Loucy (cell line): ENCODE measurements at regions not wholly inside any gene's neighbourhood (a gene's known extent, or its start where the extent isn't known, plus 50 kb on each side); places are given as distances from the start of the nearest gene placed in this dataset.

Experiments
- H2AFZ ChIP-seq: fragments of 200-600 bp; sonication (generic); 2 replicates; pipeline ENCODE4 v1.6.0; 2016; ENCODE audit warnings: antibody characterized with exemption, mild to moderate bottlenecking, low read length, moderate library complexity
- H3F3A ChIP-seq: fragments of 200-600 bp; 2 replicates; pipeline ENCODE4 v1.6.0; 2016; ENCODE audit warnings: antibody characterized with exemption, low read depth, mild to moderate bottlenecking
- H3K27me3 ChIP-seq: fragments of 200-600 bp; sonication (generic); 2 replicates; pipeline ENCODE4 v1.6.1; 2014; ENCODE audit warnings: low read length, mild to moderate bottlenecking; ENCODE audit not compliant: insufficient read depth, poor library complexity, severe bottlenecking
- H3K36me3 ChIP-seq: fragments of 200-600 bp; sonication (generic); 2 replicates; pipeline ENCODE4 v1.6.1; 2016; ENCODE audit warnings: low read length; ENCODE audit not compliant: insufficient read depth
- H3K4me1 ChIP-seq: fragments of 200-600 bp; sonication (generic); 2 replicates; pipeline ENCODE4 v1.5.1; 2014; ENCODE audit warnings: low read length, mild to moderate bottlenecking; ENCODE audit not compliant: insufficient read depth, poor library complexity, severe bottlenecking
- H3K4me2 ChIP-seq: fragments of 200-600 bp; sonication (generic); 2 replicates; pipeline ENCODE4 v1.6.0; 2014; ENCODE audit warnings: antibody characterized with exemption, low read length, low read depth, mild to moderate bottlenecking; ENCODE audit not compliant: poor library complexity, severe bottlenecking
- H3K4me3 ChIP-seq: fragments of 200-600 bp; sonication (generic); 2 replicates; pipeline ENCODE4 v1.5.1; 2014; ENCODE audit warnings: low read length, mild to moderate bottlenecking, mixed read lengths; ENCODE audit not compliant: poor library complexity, severe bottlenecking
- H3K79me2 ChIP-seq: fragments of 200-600 bp; sonication (generic); 2 replicates; pipeline ENCODE4 v1.6.1; 2014; ENCODE audit warnings: low read length; ENCODE audit not compliant: insufficient read depth
- H3K9ac ChIP-seq: fragments of 200-600 bp; sonication (generic); 2 replicates; pipeline ENCODE4 v1.6.0; 2014; ENCODE audit warnings: mild to moderate bottlenecking, low read depth, low read length, moderate library complexity; ENCODE audit not compliant: poor library complexity, severe bottlenecking
- H3K9me2 ChIP-seq: fragments of 200-600 bp; sonication (generic); replicated peaks from 2 replicates; pipeline ENCODE4 v1.6.1; 2016; ENCODE audit warnings: low read depth, low read length, mixed read lengths
- H3K9me3 ChIP-seq: fragments of 200-600 bp; sonication (generic); 2 replicates; pipeline ENCODE4 v1.6.1; 2014; ENCODE audit warnings: mild to moderate bottlenecking, antibody characterized with exemption, low read length, low read depth; ENCODE audit not compliant: insufficient read depth
- H4K20me1 ChIP-seq: fragments of 200-600 bp; sonication (generic); 2 replicates; pipeline ENCODE4 v1.6.0; 2014; ENCODE audit warnings: antibody characterized with exemption, low read length, mild to moderate bottlenecking; ENCODE audit not compliant: insufficient read depth, poor library complexity, severe bottlenecking
- CTCF ChIP-seq: fragments of 200-600 bp; sonication (generic); conservative IDR thresholded peaks from 2 replicates; pipeline ENCODE4 v1.5.1; 2014; ENCODE audit warnings: mild to moderate bottlenecking, antibody characterized with exemption, low read length
- EZH2phosphoT487 ChIP-seq: fragments of 200-600 bp; IDR thresholded peaks from 2 replicates; pipeline ENCODE4 v1.6.1; 2018; ENCODE audit warnings: antibody characterized with exemption, mild to moderate bottlenecking, moderate library complexity, borderline replicate concordance

DNA sequence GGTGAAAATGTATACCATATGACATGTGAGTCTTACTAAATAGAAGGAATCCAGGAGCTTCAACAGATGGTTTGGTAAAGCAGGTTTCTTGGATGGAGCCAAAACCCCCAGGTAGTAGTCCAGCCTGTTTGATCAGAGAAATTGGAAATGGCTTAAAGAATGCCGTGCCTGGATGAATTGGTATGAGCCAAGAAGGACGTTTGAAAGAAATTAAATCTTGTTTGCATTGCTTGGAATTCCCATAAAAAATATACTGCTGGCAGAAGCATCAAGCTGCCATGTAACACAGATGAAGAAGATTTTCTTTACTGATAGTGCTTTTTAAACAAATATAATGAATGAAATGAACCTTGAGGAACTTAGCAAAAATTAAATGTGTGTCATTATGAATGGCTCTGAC is 176.3 kb downstream of the NPR3 start:
- H3K4me2 ChIP-seq = no peak overlapping the region
- no peaks in the 10 kb centered on the region for H3K4me1 ChIP-seq
- H3K9ac ChIP-seq = no peak overlapping the region
- no peaks in the 10 kb centered on the region for H3K9me2 ChIP-seq
- no peaks in the 10 kb centered on the region for H3K27me3 ChIP-seq
- H3K36me3 ChIP-seq = no peaks in the 10 kb centered on the region
- peaks cover 13% of the 10 kb centered on the region; the same call in 1 of the 2 replicates for H3K9me3 ChIP-seq
- H2AFZ ChIP-seq = no peak overlapping the region
- no peaks in the 10 kb centered on the region for H3F3A ChIP-seq
- H3K4me3 ChIP-seq = no peak overlapping the region
- no peak for TF ChIP-seq EZH2phosphoT487
- H3K79me2 ChIP-seq = no peaks in the 10 kb centered on the region
- no peaks in the 10 kb centered on the region for H4K20me1 ChIP-seq

DNA sequence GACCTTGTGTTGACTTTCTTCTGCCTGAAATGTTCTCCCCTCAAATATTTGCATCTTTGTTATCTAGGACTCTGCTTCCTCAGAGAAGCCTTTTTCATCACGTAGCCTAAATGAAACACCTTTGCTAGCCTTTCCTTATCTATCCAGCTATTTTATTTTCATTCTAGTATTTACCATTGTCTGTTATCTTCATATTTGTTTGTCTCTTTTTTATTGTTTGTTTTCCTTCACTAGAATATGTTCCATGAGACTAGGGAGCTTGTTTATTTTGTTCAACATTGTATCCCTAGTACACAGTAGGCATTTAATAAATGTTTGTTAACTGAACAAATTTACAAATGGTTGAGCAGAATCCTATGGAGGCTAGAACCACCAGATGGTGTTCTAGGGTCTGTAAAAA is 178.0 kb downstream of the NPR3 start:
- Histone ChIP-seq H3K79me2 (no peaks in the 10 kb centered on the region), H3K4me3 (no peak overlapping the region), H2AFZ (no peak overlapping the region), H3K4me2 (no peak overlapping the region), H4K20me1 (no peaks in the 10 kb centered on the region), H3K27me3 (no peaks in the 10 kb centered on the region), H3K4me1 (no peaks in the 10 kb centered on the region), H3K9me2 (no peaks in the 10 kb centered on the region), H3F3A (no peaks in the 10 kb centered on the region), H3K9ac (no peak overlapping the region), H3K36me3 (no peaks in the 10 kb centered on the region), H3K9me3 (0 out of 2 replicates have a peak, but pooled peaks cover 1% of the 10 kb centered on the region)
- no peak for TF ChIP-seq CTCF
- no peak for TF ChIP-seq EZH2phosphoT487

GRCh38 chr5:32903613-32904012 is 192.5 kb downstream of the NPR3 start:
- Histone ChIP-seq H3K27me3 (no peaks in the 10 kb centered on the region), H3K4me3 (no peak overlapping the region), H3F3A (no peaks in the 10 kb centered on the region), H4K20me1 (no peaks in the 10 kb centered on the region), H3K4me1 (no peaks in the 10 kb centered on the region), H3K79me2 (no peaks in the 10 kb centered on the region), H3K36me3 (no peaks in the 10 kb centered on the region), H3K9me2 (no peaks in the 10 kb centered on the region), H3K9me3 (peaks cover 9% of the 10 kb centered on the region; the same call in 1 of the 2 replicates), H2AFZ (no peak overlapping the region), H3K9ac (no peak overlapping the region), H3K4me2 (no peak overlapping the region)
- TF ChIP-seq EZH2phosphoT487 (no peak), CTCF (no peak)

- no peak overlapping the region for H2AFZ ChIP-seq
- no peaks in the 10 kb centered on the region for H4K20me1 ChIP-seq
- no peak overlapping the region for H3K9ac ChIP-seq
- no peaks in the 10 kb centered on the region for H3K79me2 ChIP-seq
- no peaks in the 10 kb centered on the region for H3K27me3 ChIP-seq
- H3K9me3 ChIP-seq = peaks cover 9% of the 10 kb centered on the region; the same call in 1 of the 2 replicates
- H3K4me3 ChIP-seq = no peak overlapping the region
- H3K9me2 ChIP-seq = 0 out of 2 replicates have a peak, but pooled peaks cover 4% of the 10 kb centered on the region
- H3K36me3 ChIP-seq = no peaks in the 10 kb centered on the region
- TF ChIP-seq EZH2phosphoT487 (no peak), CTCF (no peak)
- H3K4me2 ChIP-seq = no peak overlapping the region
- no peaks in the 10 kb centered on the region for H3F3A ChIP-seq
- no peaks in the 10 kb centered on the region for H3K4me1 ChIP-seq
These were observed 197.5 kb downstream of the NPR3 start for GRCh38 chr5:32908641-32909040.
